Anterior cingulate cortex (tissue), 58 donors: ENCODE measurements at regions not wholly inside any gene's neighbourhood (a gene's known extent, or its start where the extent isn't known, plus 50 kb on each side); places are given as distances from the start of the nearest gene placed in this dataset.
"Not testable (repeated sequence)": the region's sequence is repeated elsewhere in the genome, so short reads cannot be mapped to it uniquely, and the experiment has no call there.

Experiments
- DNase-seq, 58 donors: peaks; one replicate each; lab custom pipeline; 2025; lab: John Stamatoyannopoulos, UW

DNA sequence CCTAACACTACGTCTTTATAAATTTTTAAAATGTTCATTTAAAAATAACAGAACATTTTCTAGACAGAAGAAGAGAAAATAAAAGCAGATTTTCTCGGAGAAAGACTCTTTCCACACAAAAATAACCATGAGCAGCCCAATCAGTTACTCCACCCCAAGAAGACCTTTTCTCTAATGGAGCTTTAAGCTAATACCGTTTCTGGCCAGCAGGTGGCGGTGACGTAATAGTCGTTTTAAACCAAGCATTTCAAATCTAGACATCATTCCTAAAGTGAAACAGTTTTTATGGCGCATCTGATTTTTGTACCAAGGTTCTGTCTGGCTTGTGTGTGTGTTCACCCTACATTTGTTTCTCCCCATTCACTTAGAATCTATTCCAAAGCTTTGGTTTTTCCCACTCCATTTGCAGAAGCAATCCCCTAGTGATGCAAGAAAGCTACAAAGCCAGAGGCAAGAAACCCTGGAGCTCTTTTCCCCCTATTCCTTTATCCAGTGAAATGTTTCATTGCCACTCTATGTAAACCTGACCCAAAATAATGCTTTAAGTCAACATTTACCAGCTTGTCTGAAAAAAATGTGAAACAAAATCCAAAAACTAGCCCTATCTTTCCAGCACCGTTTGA is 336.7 kb upstream of the IGF1R start:
- peak in 44 of 58 donors; percentile 3 to 83 (median 28) for DNase-seq

DNA sequence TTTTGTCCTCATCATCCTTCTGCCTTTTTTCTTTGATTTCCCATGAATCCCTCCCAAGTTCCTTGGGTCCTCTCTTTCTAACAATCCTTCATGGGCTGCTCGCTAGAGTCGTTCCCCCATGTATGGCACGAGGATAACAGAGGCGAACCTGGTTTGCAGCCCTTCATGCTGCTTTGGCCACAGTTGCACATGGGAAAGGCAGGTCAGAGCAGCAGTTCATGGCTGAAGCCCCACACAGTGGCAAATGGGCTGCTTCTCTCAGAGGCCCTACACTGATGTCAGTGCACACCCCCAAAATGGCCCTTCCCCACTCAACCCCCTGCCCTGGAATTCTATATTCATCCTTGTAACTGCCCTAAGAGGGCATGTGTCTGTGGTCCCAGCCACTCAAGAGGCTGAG is 335.4 kb upstream of the IGF1R start:
- DNase-seq = no peak

DNA sequence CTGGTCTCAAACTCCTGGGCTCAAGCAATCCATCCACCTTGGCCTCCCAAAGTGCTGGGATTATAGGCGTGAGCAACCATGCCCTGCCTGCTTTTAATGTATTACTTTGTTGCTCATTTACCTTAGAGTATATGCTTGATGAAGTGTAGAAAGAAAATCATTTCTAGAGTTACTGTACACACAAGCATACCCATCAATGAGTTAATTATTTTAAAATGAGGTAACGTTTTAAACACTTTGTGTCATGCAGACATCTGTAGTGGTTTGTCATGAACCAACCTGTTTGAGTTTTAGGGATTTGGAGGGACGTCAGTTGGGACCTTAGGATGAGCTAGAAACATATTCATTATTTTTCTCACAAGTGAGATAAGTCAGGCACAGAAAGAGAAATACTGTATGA is 332.4 kb upstream of the IGF1R start:
- DNase-seq = no peak

DNA sequence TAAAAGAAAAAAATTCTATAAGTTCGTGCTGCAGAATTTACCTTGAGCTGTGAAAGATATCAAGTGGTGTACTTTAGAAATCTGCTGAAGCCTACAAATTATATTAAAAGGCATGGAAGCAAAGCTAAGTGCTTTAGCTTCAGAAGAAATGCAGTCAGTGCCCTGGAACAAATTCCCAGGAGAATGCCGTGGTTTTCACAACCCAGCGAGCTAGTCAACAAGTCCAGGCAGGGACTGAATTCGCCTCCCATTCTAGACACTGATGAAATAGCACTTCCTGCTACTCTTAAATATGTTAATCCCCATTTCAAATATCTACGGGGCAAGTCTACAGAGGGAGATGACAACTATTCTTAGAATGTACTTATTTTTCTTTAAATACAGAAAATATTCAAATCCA is 326.4 kb upstream of the IGF1R start:
- no peak for DNase-seq

DNA sequence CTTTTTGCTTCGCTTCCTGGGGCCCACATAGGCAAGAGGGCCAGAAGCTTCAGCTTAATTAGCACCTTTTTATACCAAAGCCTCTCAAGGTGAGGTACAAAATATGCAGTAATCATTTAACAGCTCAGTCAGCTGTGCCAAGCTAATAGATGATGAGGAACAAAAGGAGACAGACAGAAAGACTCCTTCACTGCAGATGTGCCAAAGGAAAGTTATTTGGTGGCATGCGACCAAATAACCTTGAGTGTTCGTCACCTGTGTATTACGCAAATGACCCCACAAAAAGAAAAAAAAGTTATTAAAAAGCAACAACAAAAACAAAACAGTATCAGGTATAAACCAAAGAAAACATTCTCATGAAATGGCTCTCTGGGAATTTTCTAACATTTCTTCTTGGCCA is 325.8 kb upstream of the IGF1R start:
- DNase-seq = no peak

DNA sequence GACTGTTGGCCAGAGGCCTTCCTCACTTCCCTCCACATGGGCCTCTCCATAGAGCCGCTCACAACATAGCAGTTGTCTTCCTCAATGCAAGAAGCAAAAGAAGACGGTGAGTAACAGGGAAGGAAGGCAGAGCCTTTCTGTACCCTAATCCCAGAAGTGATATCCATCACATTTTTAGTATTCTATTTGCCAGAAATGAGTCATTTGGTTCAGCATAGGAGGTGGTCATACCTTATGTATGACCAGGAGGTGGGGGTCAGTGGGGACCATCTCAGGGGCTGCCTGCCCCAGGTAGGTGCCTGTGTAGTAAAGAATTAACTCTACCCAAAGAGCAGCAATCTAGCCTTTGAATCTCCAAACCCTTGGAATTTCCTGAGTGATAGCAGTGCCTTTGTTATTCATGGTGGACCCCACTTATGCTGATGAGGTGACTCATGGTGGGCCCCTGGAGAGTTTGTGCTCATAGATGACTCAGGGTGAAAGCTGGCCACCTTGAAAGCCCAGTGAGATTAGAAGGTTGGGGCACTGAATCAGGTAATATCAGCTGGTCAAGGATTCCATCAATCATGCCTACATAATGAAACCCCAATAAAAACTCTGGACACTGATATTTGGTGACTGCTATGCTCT is 323.9 kb upstream of the IGF1R start:
- DNase-seq = no peak

DNA sequence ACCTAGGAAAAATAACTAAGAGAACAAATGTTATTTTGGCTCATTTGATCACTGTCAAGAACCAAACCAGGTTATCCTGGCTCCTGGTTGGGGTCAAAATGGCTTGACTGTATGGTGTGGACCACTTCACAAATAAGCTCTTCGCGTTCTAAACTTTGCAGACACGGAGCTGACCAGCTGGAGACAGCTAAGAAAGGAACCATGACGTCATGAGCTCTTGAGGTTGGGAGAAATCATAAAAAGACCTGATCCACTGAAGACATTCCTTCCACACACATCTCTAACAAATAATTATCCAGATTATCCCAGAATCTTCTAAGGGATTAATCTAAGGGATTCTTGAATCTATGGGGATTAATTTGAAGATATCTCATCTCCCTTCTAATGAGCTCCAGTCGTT is 321.5 kb upstream of the IGF1R start:
- no peak for DNase-seq

DNA sequence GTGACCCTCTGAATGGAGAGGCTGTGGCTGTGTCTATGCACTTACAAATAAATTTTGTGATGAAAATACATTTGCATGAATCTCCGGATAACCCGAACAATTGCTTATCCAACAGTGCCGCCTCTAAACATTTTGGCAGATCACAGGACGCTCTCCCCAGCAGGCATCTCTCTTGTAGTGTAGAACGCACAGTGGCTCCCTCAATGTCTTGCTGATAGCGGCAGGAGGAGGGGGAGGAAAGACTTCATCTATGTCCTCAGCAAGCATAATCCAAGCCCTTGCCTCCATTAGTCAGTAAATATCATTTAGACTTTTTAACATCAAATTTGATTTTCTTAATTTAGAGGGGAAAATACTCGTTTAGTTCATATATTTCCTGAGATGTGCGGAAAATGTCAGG is 318.1 kb upstream of the IGF1R start:
- DNase-seq = no peak

DNA sequence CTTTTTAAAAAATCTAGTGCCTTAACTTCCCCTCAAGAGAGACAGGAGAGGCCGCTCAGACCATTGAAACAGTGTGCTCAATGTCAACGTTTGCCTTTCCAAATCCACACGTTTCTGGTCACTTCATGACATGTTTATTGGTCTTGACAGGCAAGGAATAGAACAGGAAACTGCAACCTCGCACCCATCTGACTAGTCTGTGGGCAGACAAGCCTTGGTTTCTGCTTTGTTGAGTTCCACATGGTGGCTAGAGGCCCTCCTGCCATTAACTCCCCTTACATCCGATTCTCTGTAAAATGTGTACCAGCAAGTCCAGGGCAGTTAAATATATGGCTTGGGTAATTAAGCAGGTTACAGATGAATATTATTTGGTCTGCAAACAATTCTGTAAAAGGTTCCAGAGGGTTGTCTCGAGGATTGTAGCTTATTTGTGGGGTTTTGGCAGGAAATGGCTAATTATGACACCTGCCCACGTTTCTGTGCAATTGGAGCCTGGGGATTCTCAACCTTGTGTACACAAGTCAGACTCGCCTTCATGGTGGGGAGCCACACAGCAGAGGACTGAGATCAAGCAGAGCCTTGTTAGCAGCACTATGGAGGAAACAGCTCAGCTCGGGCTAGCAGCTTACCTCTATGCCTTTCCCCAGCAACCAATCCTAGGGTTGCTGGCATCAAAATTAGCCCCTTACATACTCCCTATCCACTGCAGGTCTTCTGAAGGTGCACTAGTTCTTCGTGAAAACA is 317.5 kb upstream of the IGF1R start:
- DNase-seq = no peak

DNA sequence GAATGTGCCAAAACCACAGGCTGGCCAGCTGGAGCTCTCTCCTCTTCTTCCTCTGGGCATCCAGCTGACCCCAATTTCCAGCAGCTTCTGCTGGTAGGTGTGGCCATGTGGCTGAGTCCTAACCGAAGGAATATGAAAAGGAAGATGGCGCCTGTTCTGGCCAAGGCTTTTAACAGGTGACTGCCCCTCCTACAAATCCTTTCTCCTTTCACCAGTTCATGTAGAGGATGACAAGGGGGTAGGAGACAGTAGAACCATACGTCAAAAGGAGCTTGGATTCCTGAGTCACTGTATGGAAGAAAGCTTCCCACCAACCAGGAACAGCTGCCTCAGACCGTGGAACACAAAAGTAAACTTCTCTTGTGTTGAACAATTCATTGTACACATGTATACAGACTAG is 316.7 kb upstream of the IGF1R start:
- no peak for DNase-seq

DNA sequence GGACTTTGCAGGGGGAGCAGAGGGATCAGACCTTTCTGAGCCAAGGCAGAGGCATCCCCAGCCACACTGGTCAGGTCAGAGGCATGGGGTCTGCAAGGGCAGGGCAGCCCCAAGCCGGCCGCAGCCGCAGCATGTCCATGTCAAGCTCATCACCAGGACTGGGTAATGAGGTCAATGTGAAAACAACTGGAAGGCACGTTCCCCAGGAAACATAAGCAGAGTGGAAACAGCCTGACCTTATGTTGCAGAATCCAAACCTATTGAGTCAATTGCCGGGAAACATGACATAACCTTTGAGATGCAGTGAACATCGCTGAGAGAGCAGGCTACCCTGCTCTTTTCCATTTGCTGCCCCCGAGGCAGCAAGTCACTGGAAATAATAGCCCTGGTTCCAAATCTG is 315.1 kb upstream of the IGF1R start:
- no peak for DNase-seq

DNA sequence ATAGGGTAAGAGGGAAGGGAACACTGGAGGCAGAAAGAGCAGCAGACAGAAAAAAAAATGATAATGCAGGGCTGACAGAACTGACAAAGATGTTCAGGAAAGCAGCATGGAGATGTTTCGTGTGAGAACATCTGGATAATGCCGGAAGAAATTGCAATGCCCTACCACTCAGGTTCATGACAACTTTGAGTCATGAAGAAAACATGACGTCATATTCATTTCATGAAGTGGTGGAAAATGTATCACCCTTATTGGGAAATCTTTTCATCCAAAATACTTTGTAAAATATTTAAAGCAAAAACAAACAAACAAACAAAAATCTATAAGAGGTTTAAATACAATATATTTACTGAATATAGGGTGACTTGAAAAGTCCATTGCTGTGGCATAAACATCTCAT is 305.4 kb upstream of the IGF1R start:
- DNase-seq = no peak

DNA sequence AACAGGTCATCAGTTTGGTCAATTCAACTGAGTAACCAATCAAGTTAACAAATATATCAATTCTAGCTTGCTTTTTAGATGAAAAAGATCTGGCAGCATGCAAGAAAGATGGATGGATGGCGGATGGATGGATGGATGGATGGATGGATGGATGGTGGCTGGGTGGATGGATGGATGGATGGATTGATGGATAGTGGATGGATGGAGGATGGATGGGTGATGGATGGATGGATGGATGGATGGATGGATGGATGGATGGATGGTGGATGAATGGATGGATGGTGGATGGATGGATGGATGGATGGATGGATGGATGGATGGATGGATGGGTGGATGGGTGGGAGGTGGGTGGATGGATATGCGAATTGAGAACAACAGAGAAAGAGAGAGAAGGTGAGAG is 303.7 kb upstream of the IGF1R start:
- no peak for DNase-seq

DNA sequence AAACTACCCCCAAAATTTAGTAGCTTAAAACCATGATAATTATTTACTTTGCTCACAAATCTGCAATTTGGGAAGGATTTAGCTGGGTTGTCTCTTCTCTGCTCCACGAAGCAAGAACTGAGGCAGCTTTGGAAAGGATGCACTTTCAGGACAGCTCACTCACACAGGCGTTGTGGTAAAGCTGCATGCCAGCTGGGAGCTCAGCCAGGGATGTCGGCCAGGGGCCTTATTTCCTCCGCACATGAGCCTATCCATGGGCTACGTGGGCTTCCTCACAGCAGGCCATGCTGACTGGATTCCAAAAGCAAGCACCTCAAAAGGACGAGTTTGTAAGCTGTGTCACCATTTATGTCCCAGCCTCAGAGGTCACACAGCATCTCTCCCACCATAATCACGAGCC is 301.3 kb upstream of the IGF1R start:
- peak in 1 of 58 donors; percentile 7 for DNase-seq

DNA sequence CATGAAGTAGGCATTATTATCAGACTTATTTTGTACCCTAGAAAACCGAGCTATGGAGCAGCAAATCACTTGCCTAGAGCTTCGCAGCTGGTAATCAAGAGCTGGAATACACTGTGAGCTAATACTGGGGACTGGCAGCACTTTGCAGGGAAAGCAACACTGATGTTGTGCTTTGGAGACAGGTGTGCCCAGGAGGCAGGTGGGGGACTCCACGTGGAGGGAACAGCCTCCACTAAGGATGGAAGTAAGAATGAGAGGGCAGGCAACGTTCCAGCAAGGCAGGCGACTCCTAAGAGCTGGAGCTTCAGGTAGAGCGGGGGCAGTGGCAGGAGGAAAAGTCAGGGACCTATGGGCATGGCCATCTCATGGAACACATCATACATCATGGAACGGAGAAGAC is 300.5 kb upstream of the IGF1R start:
- DNase-seq = no peak

DNA sequence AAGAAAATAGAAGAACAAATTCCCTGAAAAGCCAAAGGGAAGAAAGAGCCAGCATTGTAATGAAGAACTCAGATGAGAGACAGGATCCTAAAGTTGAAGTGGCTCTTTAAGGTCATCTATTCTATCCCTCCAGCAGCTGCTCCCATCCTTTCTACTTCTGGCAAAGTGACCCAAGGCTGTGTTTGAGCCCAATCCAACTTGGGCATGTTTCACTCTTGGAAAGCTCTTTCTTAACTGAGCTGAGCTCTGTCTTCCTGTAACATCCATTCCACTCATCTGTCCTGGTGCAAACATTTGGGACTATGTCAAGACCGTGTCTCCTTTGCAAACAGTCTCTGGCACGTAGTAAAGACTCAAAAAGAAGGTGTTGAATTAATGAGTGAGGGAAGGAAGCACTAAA is 298.1 kb upstream of the IGF1R start:
- no peak for DNase-seq

DNA sequence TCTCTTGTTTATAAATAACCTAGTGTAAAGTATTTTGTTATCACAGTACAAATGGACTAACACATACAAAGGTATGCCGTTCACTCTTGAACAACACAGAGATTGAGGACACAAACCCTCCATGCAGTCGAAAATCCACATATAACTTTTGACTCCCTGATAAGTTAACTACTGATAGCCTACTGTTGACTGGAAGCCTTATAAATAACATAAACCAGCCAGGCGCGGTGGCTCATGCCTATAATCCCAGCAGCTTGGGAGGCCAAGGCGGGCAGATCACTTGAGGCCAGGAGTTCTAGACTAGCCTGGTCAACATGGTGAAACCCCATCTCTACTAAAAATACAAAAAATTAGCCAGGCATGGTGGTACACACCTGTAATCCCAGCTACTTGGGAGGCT is 290.1 kb upstream of the IGF1R start:
- not testable (repeated sequence) for DNase-seq

DNA sequence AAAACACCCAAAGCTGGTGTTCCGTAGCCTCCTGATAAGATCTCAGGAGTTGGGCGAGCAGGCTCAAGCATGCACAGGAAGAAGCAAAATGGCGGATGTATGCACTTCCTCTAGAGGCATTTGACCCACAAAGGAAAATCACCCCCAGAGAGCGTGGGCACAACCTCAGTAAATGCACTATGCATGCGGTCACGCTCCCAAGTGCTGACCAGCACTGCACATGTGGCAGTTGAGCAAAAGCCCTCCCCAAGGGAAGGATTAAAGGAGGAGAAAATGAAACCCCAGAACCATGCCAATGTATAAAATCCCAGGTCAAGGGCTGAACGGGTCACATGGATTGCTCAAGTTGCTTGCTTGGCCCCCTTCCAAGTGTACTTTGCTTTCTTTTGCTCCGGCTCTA is 289.4 kb upstream of the IGF1R start:
- no peak for DNase-seq

DNA sequence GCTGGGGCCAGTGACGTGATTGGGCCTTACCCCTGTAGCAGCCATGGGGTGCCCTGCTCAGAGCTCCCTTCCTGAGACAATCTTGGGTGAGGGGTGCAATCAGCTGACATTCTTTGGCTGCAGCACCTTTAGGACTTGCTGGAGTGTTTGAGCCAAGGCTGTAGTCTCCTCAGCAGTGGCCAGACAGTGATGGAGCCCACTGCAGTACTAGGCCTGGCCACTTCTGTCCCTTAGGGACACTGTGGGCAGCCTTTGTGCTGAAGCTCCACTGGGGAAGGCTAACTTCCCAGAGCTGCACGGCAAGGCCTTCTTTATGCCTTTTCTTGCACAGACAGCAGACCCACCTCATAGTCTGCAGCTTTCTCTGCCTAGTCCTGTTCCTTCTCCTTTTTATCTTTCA is 284.9 kb upstream of the IGF1R start:
- no peak for DNase-seq

DNA sequence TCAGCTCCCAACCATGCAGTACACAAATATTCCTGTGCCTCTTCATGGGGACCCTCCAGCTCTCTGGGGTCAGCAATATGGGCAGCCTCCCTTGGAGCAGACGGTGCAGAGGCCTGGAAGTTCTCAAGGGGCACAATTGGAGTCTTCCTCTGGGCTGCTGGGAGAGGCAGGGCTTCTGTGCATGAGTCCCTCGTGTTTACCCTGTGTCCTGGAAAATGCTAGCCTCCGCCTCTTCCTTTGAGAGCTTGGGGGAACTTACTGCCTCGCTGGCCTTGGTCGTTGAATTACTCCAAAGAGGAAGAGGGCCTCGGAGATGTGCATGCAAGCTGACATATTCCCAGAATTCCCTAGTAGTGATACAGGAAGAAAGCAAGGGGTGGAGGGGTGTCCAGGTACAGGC is 284.4 kb upstream of the IGF1R start:
- DNase-seq = no peak

DNA sequence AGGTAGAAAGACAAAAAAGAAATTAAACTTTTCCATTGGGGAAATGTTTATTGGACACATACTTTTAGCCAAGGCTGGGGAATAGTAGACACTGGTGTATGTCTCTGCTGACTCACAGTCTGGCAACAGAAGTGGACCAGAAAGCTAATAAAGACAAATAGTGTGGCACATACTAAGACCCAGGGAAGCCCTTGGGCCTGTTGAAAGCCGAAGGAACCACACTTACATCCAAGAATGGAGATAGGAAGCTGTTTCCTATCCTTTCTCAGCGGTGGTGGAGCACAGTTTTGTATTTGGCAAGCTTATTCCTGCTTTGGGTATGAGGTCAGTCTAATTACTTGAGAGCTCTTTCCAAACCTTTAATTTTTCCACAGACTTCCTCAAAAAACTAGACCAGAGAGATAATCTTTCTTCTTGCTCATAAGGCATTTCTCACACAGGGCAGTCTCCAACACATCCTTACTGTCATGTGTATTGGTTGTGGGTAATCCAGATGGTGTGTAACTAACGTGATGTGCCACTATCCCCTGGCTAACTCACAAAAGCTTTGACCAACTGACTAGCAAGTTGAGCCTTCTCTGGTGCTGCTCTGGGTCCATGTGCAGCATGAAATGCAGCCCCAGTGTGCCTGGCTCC is 279.1 kb upstream of the IGF1R start:
- peak in 1 of 58 donors; percentile 5 for DNase-seq
